PC-3 (cell line): ENCODE measurements at regions not wholly inside any gene's neighbourhood (a gene's known extent, or its start where the extent isn't known, plus 50 kb on each side); places are given as distances from the start of the nearest gene placed in this dataset.

Source experiments
- ATAC-seq: fragments of 200-7000 bp; cut with Tn5 transposase; 2 replicates; pipeline ENCODE4 v1.9.1; 2020; ENCODE audit warnings: mild to moderate bottlenecking, moderate library complexity
- BruUV-seq: library from RNA; stranded (reverse); fragments of 400-500 nt; replicated peaks from 2 replicates; lab custom pipeline; 2021; lab: Mats Ljungman, UMichigan
- CTCF ChIA-PET: fragments of 300-600 bp; sonication (Branson Sonifier 250); formaldehyde crosslinking; loops from one replicate; lab custom pipeline; 2022; ENCODE audit warnings: antibody characterized with exemption; lab: Charles Lee
- POLR2A ChIA-PET: fragments of 300-600 bp; sonication (Branson Sonifier 250); formaldehyde crosslinking; loops from one replicate; lab custom pipeline; 2022; ENCODE audit warnings: antibody characterized with exemption; ENCODE audit not compliant: unreplicated experiment; lab: Charles Lee
- DNase-seq: peaks from one replicate; pipeline ENCODE4 v3.0.0-alpha.2; 2015
- H2AFZ ChIP-seq: fragments of 300-600 bp; sonication (generic); 2 replicates; pipeline ENCODE4 v1.6.0; 2016; ENCODE audit warnings: antibody characterized with exemption, low read length
- H3F3A ChIP-seq: fragments of 300-600 bp; sonication (generic); one replicate; pipeline ENCODE4 v1.6.0; 2017; ENCODE audit warnings: antibody characterized with exemption, low read length, control low read depth, mild to moderate bottlenecking; ENCODE audit not compliant: unreplicated experiment
- H3K27ac ChIP-seq: fragments of 300-600 bp; sonication (generic); 2 replicates; pipeline ENCODE4 v1.5.1; 2016; ENCODE audit warnings: mild to moderate bottlenecking, low read length
- H3K27me3 ChIP-seq: fragments of 300-600 bp; sonication (generic); 2 replicates; pipeline ENCODE4 v1.6.1; 2016; ENCODE audit warnings: low read length, mixed read lengths
- H3K36me3 ChIP-seq: fragments of 300-600 bp; sonication (generic); 2 replicates; pipeline ENCODE4 v1.6.1; 2016; ENCODE audit warnings: low read depth, mixed run types, low read length, mixed read lengths
- H3K4me1 ChIP-seq: fragments of 300-600 bp; sonication (generic); 2 replicates; pipeline ENCODE4 v1.5.1; 2016; ENCODE audit warnings: low read length; ENCODE audit not compliant: insufficient read depth
- H3K4me2 ChIP-seq: fragments of 300-600 bp; sonication (generic); 2 replicates; pipeline ENCODE4 v1.6.0; 2016; ENCODE audit warnings: low read length
- H3K4me3 ChIP-seq: fragments of 300-600 bp; sonication (generic); 2 replicates; pipeline ENCODE4 v1.5.1; 2016; ENCODE audit warnings: mild to moderate bottlenecking, low read length, mixed read lengths
- H3K79me2 ChIP-seq: fragments of 300-600 bp; sonication (generic); 2 replicates; pipeline ENCODE4 v1.6.1; 2017; ENCODE audit warnings: low read length, mixed read lengths
- H3K9ac ChIP-seq: fragments of 300-600 bp; sonication (generic); 2 replicates; pipeline ENCODE4 v1.6.0; 2016; ENCODE audit warnings: mild to moderate bottlenecking, low read length
- H3K9me2 ChIP-seq: fragments of 300-600 bp; sonication (generic); replicated peaks from 2 replicates; pipeline ENCODE4 v1.6.1; 2016; ENCODE audit warnings: mixed run types, low read length, mixed read lengths
- H3K9me3 ChIP-seq: fragments of 300-600 bp; sonication (generic); 2 replicates; pipeline ENCODE4 v1.6.1; 2016; ENCODE audit warnings: low read length, mixed read lengths
- H4K20me1 ChIP-seq: fragments of 300-600 bp; sonication (generic); 2 replicates; pipeline ENCODE4 v1.6.1; 2016; ENCODE audit warnings: low read length, mixed read lengths
- CTCF ChIP-seq: fragments of 300-600 bp; sonication (generic); conservative IDR thresholded peaks from 2 replicates; pipeline ENCODE4 v1.5.1; 2017; ENCODE audit warnings: antibody characterized with exemption, low read depth, mild to moderate bottlenecking, low read length
- EZH2 ChIP-seq: fragments of 300-600 bp; sonication (generic); IDR thresholded peaks from one replicate; pipeline ENCODE4 v1.6.1; 2017; ENCODE audit warnings: antibody characterized with exemption, mild to moderate bottlenecking, low read length; ENCODE audit not compliant: unreplicated experiment
- EZH2phosphoT487 ChIP-seq: fragments of 300-600 bp; sonication (generic); IDR thresholded peaks from 2 replicates; pipeline ENCODE4 v1.6.1; 2018; ENCODE audit warnings: mild to moderate bottlenecking, antibody characterized with exemption, low read length, borderline replicate concordance
- intact Hi-C: fragments of 100-400 bp; cut with micrococcal nuclease; formaldehyde crosslinking; loops from 2 replicates; pipeline ENCODE4 v1.9.0; 2023

- no peaks in the 10 kb centered on the region for H3K27me3 ChIP-seq
- intact Hi-C loops: no loop called here
- no peak overlapping the region for H3K9ac ChIP-seq
- TF ChIP-seq EZH2 (no peak), EZH2phosphoT487 (no peak), CTCF (no peak)
- POLR2A ChIA-PET: no interaction called here
- ATAC-seq (no peak), DNase-seq (peak; percentile 23)
- H3K9me3 ChIP-seq: no peaks in the 10 kb centered on the region
- H3K36me3 ChIP-seq: no peaks in the 10 kb centered on the region
- no peaks in the 10 kb centered on the region for H3F3A ChIP-seq
- CTCF ChIA-PET: no interaction called here
- no peak overlapping the region for H3K4me3 ChIP-seq
- no peaks in the 10 kb centered on the region for H3K9me2 ChIP-seq
- H2AFZ ChIP-seq: no peak overlapping the region
- BruUV-seq: no TSS peak
- no peak overlapping the region for H3K4me2 ChIP-seq
- no peaks in the 10 kb centered on the region for H3K79me2 ChIP-seq
- no peak overlapping the region for H3K27ac ChIP-seq
- H3K4me1 ChIP-seq: no peaks in the 10 kb centered on the region
- no peaks in the 10 kb centered on the region for H4K20me1 ChIP-seq
Observed at GRCh38 chr4:36549252-36549651, 267.8 kb downstream of the DTHD1 start.

GRCh38 chr4:36549992-36550391 is 268.6 kb downstream of the DTHD1 start:
- Histone ChIP-seq H3K27ac (no peak overlapping the region), H3K9me2 (no peaks in the 10 kb centered on the region), H3K4me2 (no peak overlapping the region), H3F3A (no peaks in the 10 kb centered on the region), H3K9me3 (no peaks in the 10 kb centered on the region), H4K20me1 (no peaks in the 10 kb centered on the region), H3K4me1 (no peaks in the 10 kb centered on the region), H3K79me2 (no peaks in the 10 kb centered on the region), H3K27me3 (no peaks in the 10 kb centered on the region), H3K4me3 (no peak overlapping the region), H3K36me3 (no peaks in the 10 kb centered on the region), H3K9ac (no peak overlapping the region), H2AFZ (no peak overlapping the region)
- TF ChIP-seq EZH2 (no peak), EZH2phosphoT487 (no peak), CTCF (no peak)
- no TSS peak for BruUV-seq
- DNase-seq: no peak
- CTCF ChIA-PET: no interaction called here
- POLR2A ChIA-PET: no interaction called here
- intact Hi-C loops: no loop called here
- ATAC-seq: no peak

GRCh38 chr4:36551697-36552214 is 270.3 kb downstream of the DTHD1 start:
- no peak overlapping the region for H3K4me3 ChIP-seq
- BruUV-seq: no TSS peak
- H3K9ac ChIP-seq: no peak overlapping the region
- H3K4me2 ChIP-seq: no peak overlapping the region
- intact Hi-C loops: no loop called here
- no peaks in the 10 kb centered on the region for H3K79me2 ChIP-seq
- DNase-seq: peak; percentile 54
- H3K4me1 ChIP-seq: no peaks in the 10 kb centered on the region
- no peaks in the 10 kb centered on the region for H3K36me3 ChIP-seq
- ChIA-PET POLR2A (no interaction called here), CTCF (no interaction called here)
- no peaks in the 10 kb centered on the region for H3K9me2 ChIP-seq
- H3F3A ChIP-seq: no peaks in the 10 kb centered on the region
- TF ChIP-seq EZH2phosphoT487 (no peak), EZH2 (no peak), CTCF (no peak)
- no peak overlapping the region for H2AFZ ChIP-seq
- H3K9me3 ChIP-seq: no peaks in the 10 kb centered on the region
- H3K27me3 ChIP-seq: no peaks in the 10 kb centered on the region
- H3K27ac ChIP-seq: no peak overlapping the region
- no peak for ATAC-seq
- no peaks in the 10 kb centered on the region for H4K20me1 ChIP-seq
